ENCODE measurements at regions not wholly inside any gene's neighbourhood (a gene's known extent, or its start where the extent isn't known, plus 50 kb on each side); places are given as distances from the start of the nearest gene placed in this dataset.

GRCh38 chr6:84521511-84521910 lies 242.9 kb downstream of the TBX18 start:
- no peak for DNase-seq

GRCh38 chr6:84517741-84518530 lies 246.5 kb downstream of the TBX18 start:
- no peak for DNase-seq

- peak; percentile 48 for DNase-seq
These were observed 248.2 kb downstream of the TBX18 start for GRCh38 chr6:84516154-84516553.

GRCh38 chr6:84515067-84515466 lies 249.3 kb downstream of the TBX18 start:
- no peak for DNase-seq

GRCh38 chr6:84514089-84514971 lies 250.1 kb downstream of the TBX18 start:
- DNase-seq, result no peak

GRCh38 chr6:84512391-84512790 lies 252.0 kb downstream of the TBX18 start:
- DNase-seq, result no peak

GRCh38 chr6:84511929-84512328 lies 252.5 kb downstream of the TBX18 start:
- no peak for DNase-seq

GRCh38 chr6:84508981-84509380 lies 255.4 kb downstream of the TBX18 start:
- DNase-seq, result no peak

GRCh38 chr6:84508334-84508733 lies 256.1 kb downstream of the TBX18 start:
- DNase-seq, result no peak

GRCh38 chr6:84504025-84504424 lies 260.4 kb downstream of the TBX18 start:
- no peak for DNase-seq

GRCh38 chr6:84501315-84501714 lies 263.1 kb downstream of the TBX18 start:
- no peak for DNase-seq

GRCh38 chr6:84500726-84501125 lies 263.7 kb downstream of the TBX18 start:
- no peak for DNase-seq

GRCh38 chr6:84498905-84499304 lies 265.5 kb downstream of the TBX18 start:
- no peak for DNase-seq

- DNase-seq, result no peak
These were observed 265.1 kb upstream of the CEP162 start for GRCh38 chr6:84492241-84493165.

GRCh38 chr6:84489598-84489997 lies 262.2 kb upstream of the CEP162 start:
- DNase-seq, result no peak

GRCh38 chr6:84486526-84486925 lies 259.1 kb upstream of the CEP162 start:
- DNase-seq, result no peak

GRCh38 chr6:84469144-84469543 lies 241.7 kb upstream of the CEP162 start:
- DNase-seq, result no peak

- peak; percentile 10 for DNase-seq
These were observed 239.9 kb upstream of the CEP162 start for GRCh38 chr6:84467296-84467695.

- DNase-seq, result peak; percentile 61
These were observed 239.1 kb upstream of the CEP162 start for GRCh38 chr6:84466511-84466910.

GRCh38 chr6:84464471-84464870 lies 237.0 kb upstream of the CEP162 start:
- DNase-seq, result no peak

GRCh38 chr6:84462698-84463097 lies 235.3 kb upstream of the CEP162 start:
- peak; percentile 69 for DNase-seq

- no peak for DNase-seq
These were observed 234.0 kb upstream of the CEP162 start for GRCh38 chr6:84461461-84461860.

GRCh38 chr6:84460491-84460890 lies 233.0 kb upstream of the CEP162 start:
- no peak for DNase-seq
